A673 (cell line): ENCODE measurements at regions not wholly inside any gene's neighbourhood (a gene's known extent, or its start where the extent isn't known, plus 50 kb on each side); places are given as distances from the start of the nearest gene placed in this dataset.

Source experiments
- CTCF ChIP-seq: fragments of 300-800, 200-600 bp; sonication (generic); conservative IDR thresholded peaks from 2 replicates; pipeline ENCODE4 v1.5.1; 2017; ENCODE audit warnings: low read depth, mild to moderate bottlenecking, antibody characterized with exemption, low read length, moderate library complexity, mixed read lengths
- EZH2 ChIP-seq: fragments of 200-600 bp; sonication (generic); IDR thresholded peaks from 2 replicates; pipeline ENCODE4 v1.6.1; 2017; ENCODE audit warnings: borderline replicate concordance, low read depth, mild to moderate bottlenecking, mixed read lengths, antibody characterized with exemption, low read length; ENCODE audit not compliant: poor library complexity, severe bottlenecking

- TF ChIP-seq CTCF, result no peak
- no peak for TF ChIP-seq EZH2
These were observed 349.7 kb downstream of the EMP1 start for GRCh38 chr12:13546231-13546630.
